Neural progenitor cell (in vitro differentiated cells): ENCODE measurements at regions not wholly inside any gene's neighbourhood (a gene's known extent, or its start where the extent isn't known, plus 50 kb on each side); places are given as distances from the start of the nearest gene placed in this dataset.

Source experiments
- EZH2phosphoT487 ChIP-seq: fragments of 200-600 bp; sonication (generic); IDR thresholded peaks from 2 replicates; pipeline ENCODE4 v1.6.1; 2017; ENCODE audit warnings: antibody characterized with exemption
- TF ChIP-seq, protein P1 (sequence below): fragments of 200-600 bp; sonication (generic); IDR thresholded peaks from 2 replicates; pipeline ENCODE4 v1.5.1; 2017; ENCODE audit warnings: antibody characterized with exemption, mild to moderate bottlenecking

DNA sequence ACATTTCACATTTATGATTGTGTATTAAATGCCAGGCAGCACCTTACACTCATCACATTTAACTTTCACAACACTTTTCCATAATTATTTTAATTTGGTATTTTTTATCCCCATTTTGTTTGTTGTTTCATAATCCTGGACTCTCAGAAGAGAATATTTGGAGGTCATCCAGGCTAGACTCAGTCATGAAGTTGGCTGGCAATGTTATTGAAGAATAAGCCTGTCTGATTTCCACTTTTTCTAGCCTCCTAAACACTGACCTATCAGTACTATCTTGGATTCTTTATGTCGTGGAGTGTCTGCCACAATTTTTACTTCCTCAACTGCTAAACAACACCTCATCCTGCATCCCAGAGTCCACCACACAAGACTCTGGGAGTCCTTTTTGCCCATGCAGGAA lies 372.3 kb upstream of the NRP1 start:
- TF ChIP-seq, protein P1, sequence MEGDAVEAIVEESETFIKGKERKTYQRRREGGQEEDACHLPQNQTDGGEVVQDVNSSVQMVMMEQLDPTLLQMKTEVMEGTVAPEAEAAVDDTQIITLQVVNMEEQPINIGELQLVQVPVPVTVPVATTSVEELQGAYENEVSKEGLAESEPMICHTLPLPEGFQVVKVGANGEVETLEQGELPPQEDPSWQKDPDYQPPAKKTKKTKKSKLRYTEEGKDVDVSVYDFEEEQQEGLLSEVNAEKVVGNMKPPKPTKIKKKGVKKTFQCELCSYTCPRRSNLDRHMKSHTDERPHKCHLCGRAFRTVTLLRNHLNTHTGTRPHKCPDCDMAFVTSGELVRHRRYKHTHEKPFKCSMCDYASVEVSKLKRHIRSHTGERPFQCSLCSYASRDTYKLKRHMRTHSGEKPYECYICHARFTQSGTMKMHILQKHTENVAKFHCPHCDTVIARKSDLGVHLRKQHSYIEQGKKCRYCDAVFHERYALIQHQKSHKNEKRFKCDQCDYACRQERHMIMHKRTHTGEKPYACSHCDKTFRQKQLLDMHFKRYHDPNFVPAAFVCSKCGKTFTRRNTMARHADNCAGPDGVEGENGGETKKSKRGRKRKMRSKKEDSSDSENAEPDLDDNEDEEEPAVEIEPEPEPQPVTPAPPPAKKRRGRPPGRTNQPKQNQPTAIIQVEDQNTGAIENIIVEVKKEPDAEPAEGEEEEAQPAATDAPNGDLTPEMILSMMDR = no peak
- TF ChIP-seq EZH2phosphoT487 = no peak
